ENCODE measurements at regions not wholly inside any gene's neighbourhood (a gene's known extent, or its start where the extent isn't known, plus 50 kb on each side); places are given as distances from the start of the nearest gene placed in this dataset.

DNA sequence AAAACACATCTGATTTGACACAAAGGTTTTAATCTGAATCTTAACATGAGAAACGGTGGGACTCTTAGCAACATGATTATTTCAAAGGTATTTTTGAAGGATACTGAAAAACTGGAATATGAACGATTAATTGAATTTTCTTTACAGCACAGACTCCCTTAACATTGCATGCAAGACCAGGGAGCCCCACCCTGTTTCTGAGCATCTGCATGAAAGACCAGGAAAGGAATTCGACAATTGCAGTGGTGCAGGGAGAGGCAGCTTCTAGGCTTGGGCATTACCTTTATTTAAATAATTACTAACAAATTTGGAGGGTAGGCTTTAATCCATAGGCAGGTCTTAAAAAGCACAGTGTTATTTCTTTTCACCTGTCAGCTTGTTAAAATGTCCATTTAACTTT is 240.6 kb upstream of the TOPAZ1 start:
- no peak for DNase-seq
- Histone ChIP-seq H3K27me3 (ENCODE audit: low read length) (peaks cover 3% of the 10 kb centered on the region; the same call in 1 of the 2 replicates), H3K9me3 (ENCODE audit: low read length) (no peaks in the 10 kb centered on the region), H3K9ac (ENCODE audit: low read length) (no peak overlapping the region), H3K4me2 (ENCODE audit: low read depth, low read length, poor library complexity, severe bottlenecking) (peak overlapping the region; percentile 83), H3K9me2 (replicated peaks; ENCODE audit: insufficient read depth, low read length) (no peaks in the 10 kb centered on the region), H3K79me2 (ENCODE audit: low read length) (no peaks in the 10 kb centered on the region), H2AFZ (ENCODE audit: low read length) (no peak overlapping the region), H3K4me1 (ENCODE audit: low read length) (peaks cover 77% of the 10 kb centered on the region), H3K27ac (ENCODE audit: low read length) (no peak overlapping the region), H3K4me3 (ENCODE audit: low read length) (no peak overlapping the region), H3K36me3 (ENCODE audit: insufficient read depth, low read length) (no peaks in the 10 kb centered on the region), H4K20me1 (ENCODE audit: insufficient read depth, low read depth, low read length) (no peaks in the 10 kb centered on the region)

DNA sequence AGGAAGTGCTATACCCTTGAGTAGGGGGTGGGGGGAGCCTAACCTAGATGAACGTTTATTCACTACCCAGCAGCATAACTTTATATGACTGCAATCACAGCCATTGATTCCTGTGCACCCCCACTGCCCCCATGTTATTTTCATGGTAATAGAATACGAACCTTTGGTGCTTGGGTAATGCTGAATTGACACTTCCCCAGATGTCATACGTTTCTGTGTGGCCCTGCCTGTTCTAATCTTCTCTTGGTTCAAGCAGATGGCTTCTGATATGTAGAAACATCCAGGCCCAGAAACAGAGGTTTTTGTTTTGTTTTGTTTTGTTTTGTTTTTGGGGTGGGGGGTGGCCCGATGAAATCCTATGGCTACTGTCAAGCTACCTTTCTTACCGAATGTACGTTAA is 237.9 kb upstream of the TOPAZ1 start:
- no peaks in the 10 kb centered on the region for H3K9me3 ChIP-seq (ENCODE audit: low read length)
- DNase-seq, result no peak
- H3K27ac ChIP-seq (ENCODE audit: low read length), result no peak overlapping the region
- no peaks in the 10 kb centered on the region for H4K20me1 ChIP-seq (ENCODE audit: insufficient read depth, low read depth, low read length)
- no peak overlapping the region for H2AFZ ChIP-seq (ENCODE audit: low read length)
- no peaks in the 10 kb centered on the region for H3K27me3 ChIP-seq (ENCODE audit: low read length)
- no peaks in the 10 kb centered on the region for H3K9me2 ChIP-seq (replicated peaks; ENCODE audit: insufficient read depth, low read length)
- no peak overlapping the region for H3K4me3 ChIP-seq (ENCODE audit: low read length)
- H3K36me3 ChIP-seq (ENCODE audit: insufficient read depth, low read length), result no peaks in the 10 kb centered on the region
- peaks cover 51% of the 10 kb centered on the region for H3K4me1 ChIP-seq (ENCODE audit: low read length)
- no peak overlapping the region for H3K9ac ChIP-seq (ENCODE audit: low read length)
- H3K4me2 ChIP-seq (ENCODE audit: low read depth, low read length, poor library complexity, severe bottlenecking), result no peak overlapping the region
- H3K79me2 ChIP-seq (ENCODE audit: low read length), result no peaks in the 10 kb centered on the region

GRCh38 chr3:44011680-44012079 is 230.0 kb upstream of the TOPAZ1 start:
- Histone ChIP-seq H3K4me2 (ENCODE audit: low read depth, low read length, poor library complexity, severe bottlenecking) (no peak overlapping the region), H3K9me3 (ENCODE audit: low read length) (no peaks in the 10 kb centered on the region), H2AFZ (ENCODE audit: low read length) (no peak overlapping the region), H3K27me3 (ENCODE audit: low read length) (no peaks in the 10 kb centered on the region), H3K4me3 (ENCODE audit: low read length) (no peak overlapping the region), H3K79me2 (ENCODE audit: low read length) (no peaks in the 10 kb centered on the region), H3K27ac (ENCODE audit: low read length) (no peak overlapping the region), H4K20me1 (ENCODE audit: insufficient read depth, low read depth, low read length) (no peaks in the 10 kb centered on the region), H3K9me2 (replicated peaks; ENCODE audit: insufficient read depth, low read length) (no peaks in the 10 kb centered on the region), H3K4me1 (ENCODE audit: low read length) (no peaks in the 10 kb centered on the region), H3K36me3 (ENCODE audit: insufficient read depth, low read length) (no peaks in the 10 kb centered on the region), H3K9ac (ENCODE audit: low read length) (no peak overlapping the region)
- no peak for DNase-seq

DNA sequence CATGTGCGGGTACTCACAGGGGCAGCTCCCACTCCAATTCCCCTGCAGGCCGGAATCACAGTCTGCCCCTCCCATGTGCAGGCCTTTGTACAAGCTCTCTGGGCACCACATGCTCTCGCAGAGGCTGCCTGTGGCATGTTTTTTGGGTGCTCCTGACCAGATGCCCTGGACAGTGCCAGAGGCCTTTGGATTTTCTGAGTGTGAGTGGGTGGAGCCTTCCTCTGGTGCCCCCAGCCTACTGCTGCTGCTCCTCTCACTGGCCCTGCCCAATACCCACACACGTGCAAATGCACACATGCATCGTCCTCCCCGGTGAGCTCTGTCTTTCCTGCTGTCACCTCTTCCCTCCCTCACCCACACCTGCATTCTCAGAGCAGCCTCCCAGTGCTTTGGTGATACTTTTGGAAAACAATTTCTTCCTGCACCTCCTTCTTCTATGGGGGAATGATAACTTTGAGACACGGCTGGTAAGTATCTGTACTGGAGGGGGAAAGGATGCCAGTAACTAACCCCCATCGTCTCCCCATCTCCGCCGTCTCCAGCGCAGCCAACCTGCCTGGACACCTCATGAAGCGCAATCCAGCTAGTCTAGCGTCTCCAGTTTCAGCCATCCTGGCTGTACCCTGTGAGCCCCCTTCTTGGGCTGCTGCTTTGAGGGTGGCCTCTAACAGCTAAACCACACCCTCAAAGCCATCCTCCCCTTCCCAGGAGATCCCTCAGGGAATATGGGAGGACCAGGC is 229.4 kb upstream of the TOPAZ1 start:
- H3K36me3 ChIP-seq (ENCODE audit: insufficient read depth, low read length), result no peaks in the 10 kb centered on the region; the same call in 1 of the 2 replicates
- no peak for DNase-seq
- H3K79me2 ChIP-seq (ENCODE audit: low read length), result no peaks in the 10 kb centered on the region
- no peaks in the 10 kb centered on the region for H4K20me1 ChIP-seq (ENCODE audit: insufficient read depth, low read depth, low read length)
- no peak overlapping the region for H3K27ac ChIP-seq (ENCODE audit: low read length)
- H2AFZ ChIP-seq (ENCODE audit: low read length), result no peak overlapping the region
- H3K4me2 ChIP-seq (ENCODE audit: low read depth, low read length, poor library complexity, severe bottlenecking), result no peak overlapping the region
- H3K4me1 ChIP-seq (ENCODE audit: low read length), result no peaks in the 10 kb centered on the region
- no peaks in the 10 kb centered on the region for H3K27me3 ChIP-seq (ENCODE audit: low read length)
- no peak overlapping the region for H3K4me3 ChIP-seq (ENCODE audit: low read length)
- H3K9ac ChIP-seq (ENCODE audit: low read length), result no peak overlapping the region
- H3K9me2 ChIP-seq (replicated peaks; ENCODE audit: insufficient read depth, low read length), result no peaks in the 10 kb centered on the region
- no peaks in the 10 kb centered on the region for H3K9me3 ChIP-seq (ENCODE audit: low read length)

DNA sequence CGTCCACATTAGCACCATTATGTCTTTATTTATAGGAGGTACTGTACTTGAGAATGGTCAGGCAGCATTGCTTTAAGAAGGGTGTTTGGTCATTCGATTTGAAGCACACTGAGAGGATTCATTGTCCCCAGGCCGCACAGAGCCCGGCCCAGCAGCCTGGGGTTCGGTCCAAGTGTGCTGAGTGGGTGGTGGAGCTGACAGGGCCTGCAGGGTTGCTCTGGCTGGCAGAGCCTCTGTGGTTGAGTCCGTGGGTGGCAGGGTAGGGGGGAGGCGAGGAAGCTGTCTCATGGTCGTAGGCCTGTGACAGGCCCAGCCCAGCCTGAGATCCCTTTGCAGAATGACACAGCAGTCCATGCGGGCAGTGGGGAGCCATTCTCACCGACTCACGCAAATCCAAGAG is 227.7 kb upstream of the TOPAZ1 start:
- Histone ChIP-seq H3K4me3 (ENCODE audit: low read length) (no peak overlapping the region), H3K27ac (ENCODE audit: low read length) (no peak overlapping the region), H3K79me2 (ENCODE audit: low read length) (no peaks in the 10 kb centered on the region), H3K27me3 (ENCODE audit: low read length) (no peaks in the 10 kb centered on the region), H3K4me2 (ENCODE audit: low read depth, low read length, poor library complexity, severe bottlenecking) (no peak overlapping the region), H3K9ac (ENCODE audit: low read length) (no peak overlapping the region), H3K36me3 (ENCODE audit: insufficient read depth, low read length) (no peaks in the 10 kb centered on the region; the same call in 1 of the 2 replicates), H3K9me2 (replicated peaks; ENCODE audit: insufficient read depth, low read length) (no peaks in the 10 kb centered on the region), H2AFZ (ENCODE audit: low read length) (no peak overlapping the region), H3K4me1 (ENCODE audit: low read length) (no peaks in the 10 kb centered on the region), H4K20me1 (ENCODE audit: insufficient read depth, low read depth, low read length) (no peaks in the 10 kb centered on the region), H3K9me3 (ENCODE audit: low read length) (no peaks in the 10 kb centered on the region)
- DNase-seq, result no peak

DNA sequence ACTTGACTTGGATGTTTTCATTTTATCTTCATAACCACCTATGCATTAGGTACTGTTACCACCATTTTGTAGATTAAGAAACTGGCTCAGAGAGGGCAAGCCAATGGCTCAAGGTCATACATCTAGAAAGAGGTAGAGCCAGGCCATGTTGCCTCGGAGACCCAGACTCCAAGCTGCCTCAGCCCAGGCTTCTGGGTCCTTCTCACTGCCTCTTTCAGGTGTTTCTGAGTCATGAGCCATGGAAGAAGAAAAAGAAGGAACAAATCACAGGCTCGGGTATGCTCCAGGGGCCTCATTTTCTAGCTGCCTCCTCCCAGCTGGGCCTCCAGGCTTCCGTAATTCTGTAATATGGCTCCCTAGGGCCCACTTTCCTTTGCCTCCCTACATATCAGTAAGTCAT is 226.5 kb upstream of the TOPAZ1 start:
- Histone ChIP-seq H4K20me1 (ENCODE audit: insufficient read depth, low read depth, low read length) (no peaks in the 10 kb centered on the region), H3K4me1 (ENCODE audit: low read length) (no peaks in the 10 kb centered on the region), H3K4me2 (ENCODE audit: low read depth, low read length, poor library complexity, severe bottlenecking) (no peak overlapping the region), H3K36me3 (ENCODE audit: insufficient read depth, low read length) (no peaks in the 10 kb centered on the region; the same call in 1 of the 2 replicates), H3K9me2 (replicated peaks; ENCODE audit: insufficient read depth, low read length) (no peaks in the 10 kb centered on the region), H3K79me2 (ENCODE audit: low read length) (no peaks in the 10 kb centered on the region), H3K9ac (ENCODE audit: low read length) (no peak overlapping the region), H3K27ac (ENCODE audit: low read length) (no peak overlapping the region), H3K9me3 (ENCODE audit: low read length) (no peaks in the 10 kb centered on the region), H3K27me3 (ENCODE audit: low read length) (no peaks in the 10 kb centered on the region), H2AFZ (ENCODE audit: low read length) (no peak overlapping the region), H3K4me3 (ENCODE audit: low read length) (no peak overlapping the region)
- DNase-seq, result no peak

DNA sequence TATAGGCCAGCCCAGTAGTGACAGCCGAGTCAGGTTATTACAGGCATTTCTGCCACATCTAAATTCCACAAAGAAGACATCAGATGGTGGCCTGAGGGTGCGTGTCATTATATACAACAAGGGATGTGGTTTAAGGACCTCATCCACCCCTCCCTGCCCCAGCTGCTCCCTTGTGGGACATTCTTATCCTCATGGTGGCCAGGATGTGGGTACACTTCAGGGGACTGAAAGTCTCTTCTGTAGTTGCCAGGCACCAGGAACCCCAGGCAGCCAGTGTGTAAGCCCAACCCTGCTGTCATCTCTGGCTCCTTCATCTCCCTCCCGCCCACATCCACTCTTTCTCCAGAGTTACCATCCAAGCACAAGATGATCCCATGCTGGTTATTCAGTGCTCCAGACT is 224.9 kb upstream of the TOPAZ1 start:
- Histone ChIP-seq H4K20me1 (ENCODE audit: insufficient read depth, low read depth, low read length) (no peaks in the 10 kb centered on the region), H2AFZ (ENCODE audit: low read length) (no peak overlapping the region), H3K9me2 (replicated peaks; ENCODE audit: insufficient read depth, low read length) (no peaks in the 10 kb centered on the region), H3K79me2 (ENCODE audit: low read length) (no peaks in the 10 kb centered on the region), H3K27me3 (ENCODE audit: low read length) (no peaks in the 10 kb centered on the region), H3K4me2 (ENCODE audit: low read depth, low read length, poor library complexity, severe bottlenecking) (no peak overlapping the region), H3K4me3 (ENCODE audit: low read length) (no peak overlapping the region), H3K4me1 (ENCODE audit: low read length) (no peaks in the 10 kb centered on the region), H3K27ac (ENCODE audit: low read length) (no peak overlapping the region), H3K9me3 (ENCODE audit: low read length) (no peaks in the 10 kb centered on the region), H3K9ac (ENCODE audit: low read length) (no peak overlapping the region), H3K36me3 (ENCODE audit: insufficient read depth, low read length) (no peaks in the 10 kb centered on the region; the same call in 1 of the 2 replicates)
- DNase-seq, result no peak

GRCh38 chr3:44018926-44019325 is 222.8 kb upstream of the TOPAZ1 start:
- no peak overlapping the region for H3K4me2 ChIP-seq (ENCODE audit: low read depth, low read length, poor library complexity, severe bottlenecking)
- H3K4me3 ChIP-seq (ENCODE audit: low read length), result no peak overlapping the region
- no peaks in the 10 kb centered on the region for H3K27me3 ChIP-seq (ENCODE audit: low read length)
- H4K20me1 ChIP-seq (ENCODE audit: insufficient read depth, low read depth, low read length), result no peaks in the 10 kb centered on the region
- no peak overlapping the region for H3K9ac ChIP-seq (ENCODE audit: low read length)
- no peaks in the 10 kb centered on the region; the same call in 1 of the 2 replicates for H3K36me3 ChIP-seq (ENCODE audit: insufficient read depth, low read length)
- no peaks in the 10 kb centered on the region for H3K79me2 ChIP-seq (ENCODE audit: low read length)
- no peak overlapping the region for H2AFZ ChIP-seq (ENCODE audit: low read length)
- no peaks in the 10 kb centered on the region for H3K9me2 ChIP-seq (replicated peaks; ENCODE audit: insufficient read depth, low read length)
- no peak overlapping the region for H3K27ac ChIP-seq (ENCODE audit: low read length)
- no peak for DNase-seq
- no peaks in the 10 kb centered on the region for H3K4me1 ChIP-seq (ENCODE audit: low read length)
- no peaks in the 10 kb centered on the region for H3K9me3 ChIP-seq (ENCODE audit: low read length)

Data from Karpas-422 (cell line).